ENCODE measurements at regions not wholly inside any gene's neighbourhood (a gene's known extent, or its start where the extent isn't known, plus 50 kb on each side); places are given as distances from the start of the nearest gene placed in this dataset.

- Mint-ChIP-seq H3K27me3 (ENCODE audit: low read depth) (peaks cover 20% of the 10 kb centered on the region), H3K27ac (no peak overlapping the region), H3K9me3 (peaks cover 13% of the 10 kb centered on the region), H3K36me3 (no peaks in the 10 kb centered on the region), H3K4me3 (no peak overlapping the region), H3K4me1 (peaks cover 22% of the 10 kb centered on the region)
- DNase-seq (ENCODE audit: low spot score in 2 of 2, unreplicated experiment in 2 of 2), result no peak
- TF ChIP-seq CTCF (IDR thresholded peaks at IDR 0.05; ENCODE audit: unreplicated experiment), result no peak
Observed at GRCh38 chr6:14271789-14272736, 154.5 kb downstream of the CD83 start.

GRCh38 chr6:14272737-14273085 lies 155.1 kb downstream of the CD83 start:
- DNase-seq (ENCODE audit: low spot score in 2 of 2, unreplicated experiment in 2 of 2), result no peak
- Mint-ChIP-seq H3K36me3 (no peaks in the 10 kb centered on the region), H3K4me3 (no peak overlapping the region), H3K4me1 (peaks cover 27% of the 10 kb centered on the region), H3K9me3 (peaks cover 13% of the 10 kb centered on the region), H3K27me3 (ENCODE audit: low read depth) (peaks cover 18% of the 10 kb centered on the region), H3K27ac (no peak overlapping the region)
- TF ChIP-seq CTCF (IDR thresholded peaks at IDR 0.05; ENCODE audit: unreplicated experiment), result no peak

- peaks cover 13% of the 10 kb centered on the region for H3K9me3 Mint-ChIP-seq
- no peak overlapping the region for H3K4me3 Mint-ChIP-seq
- no peaks in the 10 kb centered on the region for H3K36me3 Mint-ChIP-seq
- TF ChIP-seq CTCF (IDR thresholded peaks at IDR 0.05; ENCODE audit: unreplicated experiment), result no peak
- peaks cover 16% of the 10 kb centered on the region for H3K27me3 Mint-ChIP-seq (ENCODE audit: low read depth)
- no peak for DNase-seq (ENCODE audit: low spot score in 2 of 2, unreplicated experiment in 2 of 2)
- no peak overlapping the region for H3K27ac Mint-ChIP-seq
- H3K4me1 Mint-ChIP-seq, result peaks cover 27% of the 10 kb centered on the region
Observed at GRCh38 chr6:14273191-14273590, 155.6 kb downstream of the CD83 start.

- H3K27me3 Mint-ChIP-seq (ENCODE audit: low read depth), result peaks cover 16% of the 10 kb centered on the region
- DNase-seq (ENCODE audit: low spot score in 2 of 2, unreplicated experiment in 2 of 2), result no peak
- H3K4me3 Mint-ChIP-seq, result no peak overlapping the region
- no peak for TF ChIP-seq CTCF (IDR thresholded peaks at IDR 0.05; ENCODE audit: unreplicated experiment)
- H3K27ac Mint-ChIP-seq, result no peak overlapping the region
- H3K36me3 Mint-ChIP-seq, result no peaks in the 10 kb centered on the region
- H3K9me3 Mint-ChIP-seq, result peaks cover 13% of the 10 kb centered on the region
- peaks cover 27% of the 10 kb centered on the region for H3K4me1 Mint-ChIP-seq
Observed at GRCh38 chr6:14274016-14274415, 156.4 kb downstream of the CD83 start.

- Mint-ChIP-seq H3K27me3 (ENCODE audit: low read depth) (peaks cover 16% of the 10 kb centered on the region), H3K4me3 (no peak overlapping the region), H3K4me1 (peaks cover 27% of the 10 kb centered on the region)
Observed at GRCh38 chr6:14274546-14275492, 157.2 kb downstream of the CD83 start.

More at GRCh38 chr6:14274546-14275492, 157.2 kb downstream of the CD83 start:
- no peak for DNase-seq (ENCODE audit: low spot score in 2 of 2, unreplicated experiment in 2 of 2)
- no peak for TF ChIP-seq CTCF (IDR thresholded peaks at IDR 0.05; ENCODE audit: unreplicated experiment)
- H3K9me3 Mint-ChIP-seq, result peaks cover 13% of the 10 kb centered on the region
- H3K36me3 Mint-ChIP-seq, result no peaks in the 10 kb centered on the region
- H3K27ac Mint-ChIP-seq, result no peak overlapping the region
